ENCODE measurements at regions not wholly inside any gene's neighbourhood (a gene's known extent, or its start where the extent isn't known, plus 50 kb on each side); places are given as distances from the start of the nearest gene placed in this dataset.
"Not testable (repeated sequence)": the region's sequence is repeated elsewhere in the genome, so short reads cannot be mapped to it uniquely, and the experiment has no call there.

- not testable (repeated sequence) for TF ChIP-seq CTCF (IDR thresholded peaks at IDR 0.05; ENCODE audit: low read depth, low read length, missing input control); HNF4G (IDR thresholded peaks at IDR 0.05); ZBTB33 (IDR thresholded peaks at IDR 0.05); HNF4A (conservative IDR thresholded peaks at IDR 0.05); SP1 (IDR thresholded peaks at IDR 0.05)
Measured at GRCh38 chr2:87416266-87416592, 331.7 kb upstream of the PLGLB2 start.
